ENCODE measurements at regions not wholly inside any gene's neighbourhood (a gene's known extent, or its start where the extent isn't known, plus 50 kb on each side); places are given as distances from the start of the nearest gene placed in this dataset.
A peak's percentile ranks its signal among the peaks of the same experiment; 100 is the strongest.

DNA sequence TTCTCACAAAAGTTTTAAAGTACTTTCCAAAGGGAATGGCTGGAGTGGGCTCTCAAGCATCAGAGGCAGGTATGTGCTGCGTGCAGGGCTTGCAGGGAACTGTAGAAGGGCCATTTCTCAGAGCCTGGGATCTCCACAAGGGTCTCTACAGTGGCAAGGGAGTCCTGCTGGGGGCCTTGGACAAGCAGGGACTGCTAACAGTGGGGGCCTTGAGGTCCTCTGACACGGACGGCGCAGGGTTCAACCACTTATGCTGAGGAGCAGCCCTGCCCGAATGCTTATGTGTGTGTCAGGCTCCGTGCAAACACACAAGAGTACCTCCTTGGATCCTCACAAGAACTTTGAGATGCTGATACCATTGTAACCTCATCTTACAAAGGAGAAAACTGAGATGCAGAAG is 342.1 kb upstream of the COBL start:
- H3K4me1 ChIP-seq = no peaks in the 10 kb centered on the region
- DNase-seq = no peak
- H3K9me3 ChIP-seq = no peaks in the 10 kb centered on the region
- in situ Hi-C loops (cut with MboI; ENCODE audit: low pct_ligation_motif_present in 1 of 4, low pct_unique_long_range_greater_than_20kb in 1 of 4, low sequenced_read_pairs in 3 of 4) = no loop called here
- H3K36me3 ChIP-seq = no peaks in the 10 kb centered on the region
- 57 to 82% methylated on average over 1 to 6 of the region's 6 CpGs for WGBS, 2 donors (ENCODE audit: low coverage in 1 of 2)
- H3K27ac ChIP-seq = no peak overlapping the region
- no peak overlapping the region for H3K4me3 ChIP-seq
- no peaks in the 10 kb centered on the region for H3K27me3 ChIP-seq
- intact Hi-C loops (cut with DNase I; ENCODE audit: low total_unique reads) = no loop called here
- TF ChIP-seq POLR2A (IDR thresholded peaks at IDR 0.05) (no peak), EP300 (IDR thresholded peaks at IDR 0.05; ENCODE audit: low read depth) (no peak), POLR2AphosphoS5 (IDR thresholded peaks at IDR 0.05) (no peak)
- TF ChIP-seq, protein P1, sequence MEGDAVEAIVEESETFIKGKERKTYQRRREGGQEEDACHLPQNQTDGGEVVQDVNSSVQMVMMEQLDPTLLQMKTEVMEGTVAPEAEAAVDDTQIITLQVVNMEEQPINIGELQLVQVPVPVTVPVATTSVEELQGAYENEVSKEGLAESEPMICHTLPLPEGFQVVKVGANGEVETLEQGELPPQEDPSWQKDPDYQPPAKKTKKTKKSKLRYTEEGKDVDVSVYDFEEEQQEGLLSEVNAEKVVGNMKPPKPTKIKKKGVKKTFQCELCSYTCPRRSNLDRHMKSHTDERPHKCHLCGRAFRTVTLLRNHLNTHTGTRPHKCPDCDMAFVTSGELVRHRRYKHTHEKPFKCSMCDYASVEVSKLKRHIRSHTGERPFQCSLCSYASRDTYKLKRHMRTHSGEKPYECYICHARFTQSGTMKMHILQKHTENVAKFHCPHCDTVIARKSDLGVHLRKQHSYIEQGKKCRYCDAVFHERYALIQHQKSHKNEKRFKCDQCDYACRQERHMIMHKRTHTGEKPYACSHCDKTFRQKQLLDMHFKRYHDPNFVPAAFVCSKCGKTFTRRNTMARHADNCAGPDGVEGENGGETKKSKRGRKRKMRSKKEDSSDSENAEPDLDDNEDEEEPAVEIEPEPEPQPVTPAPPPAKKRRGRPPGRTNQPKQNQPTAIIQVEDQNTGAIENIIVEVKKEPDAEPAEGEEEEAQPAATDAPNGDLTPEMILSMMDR (IDR thresholded peaks at IDR 0.05) = no peak

DNA sequence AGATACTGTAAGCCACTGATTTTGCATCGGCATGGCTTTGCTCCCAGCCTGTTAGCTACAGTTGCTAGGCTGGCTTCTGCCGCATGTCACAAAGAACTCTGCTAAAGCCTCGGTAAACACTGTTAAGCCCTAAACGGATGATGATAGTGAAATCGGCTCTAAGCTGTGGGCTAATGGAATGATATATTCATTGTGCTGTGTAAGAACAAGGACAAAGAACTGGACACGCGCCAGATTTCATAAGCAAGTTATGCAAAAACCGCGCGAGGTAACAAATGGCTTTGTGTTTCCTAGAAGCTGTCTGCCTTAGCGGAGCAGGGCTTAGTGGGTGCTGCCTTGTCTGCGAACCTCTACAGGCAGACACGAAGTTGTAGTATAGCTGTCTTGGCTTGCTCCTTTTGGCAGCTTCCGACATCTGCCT is 331.3 kb upstream of the COBL start:
- in situ Hi-C loops (cut with MboI; ENCODE audit: low pct_ligation_motif_present in 1 of 4, low pct_unique_long_range_greater_than_20kb in 1 of 4, low sequenced_read_pairs in 3 of 4) (no loop called here), intact Hi-C loops (cut with DNase I; ENCODE audit: low total_unique reads) (no loop called here)
- TF ChIP-seq POLR2AphosphoS5 (IDR thresholded peaks at IDR 0.05) = peak in 2 of 3 donors; percentile 47 to 65
- TF ChIP-seq, protein P1 (IDR thresholded peaks at IDR 0.05) = no peak
- TF ChIP-seq POLR2A (IDR thresholded peaks at IDR 0.05) = no peak
- WGBS, 2 donors (ENCODE audit: low coverage in 1 of 2) = 19 to 27% methylated on average over 12 to 14 of the region's 14 CpGs
- peak; percentile 69 for DNase-seq
- Histone ChIP-seq H3K27me3 (no peaks in the 10 kb centered on the region), H3K36me3 (no peaks in the 10 kb centered on the region), H3K4me3 (no peak overlapping the region), H3K27ac (no peak overlapping the region), H3K4me1 (peaks cover 5 to 12% (median 9%) of the 10 kb centered on the region in 4 donors), H3K9me3 (no peaks in the 10 kb centered on the region)

DNA sequence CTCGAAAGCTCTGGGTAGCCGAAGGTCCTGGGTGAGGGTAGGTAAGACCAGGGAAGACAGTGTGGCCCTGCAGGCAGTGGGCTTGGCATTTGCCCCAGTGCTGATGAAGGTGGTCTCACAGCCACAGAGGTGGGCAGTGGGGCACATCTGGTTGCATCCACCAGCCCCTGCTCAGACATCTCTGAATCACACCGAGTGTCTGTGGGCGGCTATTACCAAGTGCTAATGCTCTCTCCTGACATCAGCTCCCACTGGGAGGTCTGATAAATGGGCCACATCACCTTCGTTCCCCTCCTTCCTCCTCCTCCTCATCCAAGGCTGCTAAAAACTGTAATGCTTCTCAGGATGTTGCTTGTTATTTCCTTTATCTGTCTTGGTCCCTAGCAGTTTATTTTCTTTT is 330.9 kb upstream of the COBL start:
- no peak for DNase-seq
- TF ChIP-seq POLR2A (IDR thresholded peaks at IDR 0.05) (no peak), EP300 (IDR thresholded peaks at IDR 0.05; ENCODE audit: low read depth) (no peak), POLR2AphosphoS5 (IDR thresholded peaks at IDR 0.05) (no peak)
- TF ChIP-seq, protein P1 (IDR thresholded peaks at IDR 0.05) = no peak
- Histone ChIP-seq H3K27ac (no peak overlapping the region), H3K27me3 (no peaks in the 10 kb centered on the region), H3K36me3 (no peaks in the 10 kb centered on the region), H3K4me1 (peaks cover 5 to 12% (median 9%) of the 10 kb centered on the region in 4 donors), H3K4me3 (no peak overlapping the region), H3K9me3 (no peaks in the 10 kb centered on the region)
- WGBS, 2 donors (ENCODE audit: low coverage in 1 of 2) = 45 to 60% methylated on average over 2 to 5 of the region's 5 CpGs
- in situ Hi-C loops (cut with MboI; ENCODE audit: low pct_ligation_motif_present in 1 of 4, low pct_unique_long_range_greater_than_20kb in 1 of 4, low sequenced_read_pairs in 3 of 4) = no loop called here
- intact Hi-C loops (cut with DNase I; ENCODE audit: low total_unique reads) = no loop called here

DNA sequence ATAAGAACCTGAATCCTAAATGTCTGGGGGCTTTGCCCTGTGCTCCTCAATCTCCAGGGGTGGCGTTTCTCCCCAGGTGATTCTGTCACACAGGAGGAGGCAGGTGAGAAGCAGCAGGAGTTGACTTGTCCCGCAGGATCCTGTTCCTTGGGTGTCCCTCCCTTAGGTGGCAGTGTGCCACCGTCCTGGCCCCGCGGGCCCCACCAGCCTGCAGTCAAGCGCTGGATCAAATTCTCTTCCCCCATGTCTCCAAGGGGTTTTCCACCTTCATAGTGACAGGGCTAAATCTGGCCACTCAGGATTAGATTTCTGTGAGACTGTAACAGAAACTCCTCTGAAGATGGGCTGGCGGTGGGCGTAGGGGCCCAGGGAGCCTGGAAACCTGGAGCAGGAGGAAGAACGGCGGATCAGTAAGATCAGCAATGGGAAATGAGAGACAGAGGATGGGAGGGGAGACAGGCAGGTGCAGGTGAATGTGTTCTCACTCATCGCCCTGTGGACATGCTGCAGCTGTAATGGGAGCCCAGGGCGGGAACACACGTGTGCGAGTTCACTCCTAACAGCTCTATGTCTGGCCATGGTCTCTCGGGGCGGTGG is 329.2 kb upstream of the COBL start:
- Histone ChIP-seq H3K27ac (no peak overlapping the region), H3K9me3 (no peaks in the 10 kb centered on the region), H3K4me1 (peaks cover 5 to 12% (median 9%) of the 10 kb centered on the region in 4 donors), H3K4me3 (no peak overlapping the region), H3K27me3 (no peaks in the 10 kb centered on the region), H3K36me3 (no peaks in the 10 kb centered on the region)
- DNase-seq = no peak
- TF ChIP-seq POLR2A (IDR thresholded peaks at IDR 0.05) = no peak
- TF ChIP-seq POLR2AphosphoS5 (IDR thresholded peaks at IDR 0.05) = no peak
- TF ChIP-seq, protein P1 (IDR thresholded peaks at IDR 0.05) = no peak
- TF ChIP-seq EP300 (IDR thresholded peaks at IDR 0.05; ENCODE audit: low read depth) = no peak
- WGBS, 2 donors (ENCODE audit: low coverage in 1 of 2) = 91 to 98% methylated on average over 6 to 16 of the region's 16 CpGs
- in situ Hi-C loops (cut with MboI; ENCODE audit: low pct_ligation_motif_present in 1 of 4, low pct_unique_long_range_greater_than_20kb in 1 of 4, low sequenced_read_pairs in 3 of 4) = no loop called here
- intact Hi-C loops (cut with DNase I; ENCODE audit: low total_unique reads) = no loop called here
